Stimulated activated naive CD8-positive, alpha-beta T cell treated with anti-CD3 and anti-CD28 coated beads, Interleukin-15, Interleukin-2, amounts not matched to agents 100 U/mL and 50 U/mL, for 24 hours (primary cell): ENCODE measurements at regions not wholly inside any gene's neighbourhood (a gene's known extent, or its start where the extent isn't known, plus 50 kb on each side); places are given as distances from the start of the nearest gene placed in this dataset.

ENCODE experiments used
- ATAC-seq: fragments of 150-1000 bp; cut with Tn5 transposase; one replicate; pipeline ENCODE4 v1.10.0; 2021
- DNase-seq: peaks from one replicate; pipeline ENCODE4 v3.0.0; 2021

- no peak for DNase-seq
- ATAC-seq: no peak
Observed at GRCh38 chr5:29414681-29415080, 1778.8 kb upstream of the CDH6 start.

- DNase-seq: no peak
- ATAC-seq: no peak
Observed at GRCh38 chr5:29412979-29413378, 1780.5 kb upstream of the CDH6 start.

GRCh38 chr5:29402270-29402669 is 1791.2 kb upstream of the CDH6 start:
- DNase-seq (no peak), ATAC-seq (no peak)

GRCh38 chr5:29389993-29390392 is 1803.5 kb upstream of the CDH6 start:
- ATAC-seq (no peak), DNase-seq (no peak)

- no peak for DNase-seq
- no peak for ATAC-seq
Observed at GRCh38 chr5:29387384-29387783, 1806.1 kb upstream of the CDH6 start.

- no peak for DNase-seq
- ATAC-seq: no peak
Observed at GRCh38 chr5:29382780-29383179, 1810.7 kb upstream of the CDH6 start.

- ATAC-seq (no peak), DNase-seq (no peak)
Observed at GRCh38 chr5:29380029-29380428, 1813.5 kb upstream of the CDH6 start.

- ATAC-seq (no peak), DNase-seq (no peak)
Observed at GRCh38 chr5:29379619-29380018, 1813.9 kb upstream of the CDH6 start.

GRCh38 chr5:29378104-29378503 is 1815.4 kb upstream of the CDH6 start:
- ATAC-seq (no peak), DNase-seq (no peak)

- DNase-seq: no peak
- ATAC-seq: no peak
Observed at GRCh38 chr5:29370248-29370647, 1823.2 kb upstream of the CDH6 start.

- ATAC-seq (no peak), DNase-seq (no peak)
Observed at GRCh38 chr5:29367176-29367833, 1826.2 kb upstream of the CDH6 start.

GRCh38 chr5:29351170-29351569 is 1842.3 kb upstream of the CDH6 start:
- DNase-seq (no peak), ATAC-seq (no peak)

- DNase-seq: no peak
- ATAC-seq: no peak
Observed at GRCh38 chr5:29337030-29337429, 1856.5 kb upstream of the CDH6 start.

GRCh38 chr5:29321591-29321990 is 1871.9 kb upstream of the CDH6 start:
- no peak for ATAC-seq
- DNase-seq: no peak

GRCh38 chr5:29309359-29309758 is 1884.1 kb upstream of the CDH6 start:
- DNase-seq (no peak), ATAC-seq (no peak)

GRCh38 chr5:29307478-29307877 is 1886.0 kb upstream of the CDH6 start:
- ATAC-seq (no peak), DNase-seq (no peak)

- DNase-seq (no peak), ATAC-seq (no peak)
Observed at GRCh38 chr5:29304545-29304944, 1888.9 kb upstream of the CDH6 start.

GRCh38 chr5:29296548-29296947 is 1896.9 kb upstream of the CDH6 start:
- ATAC-seq: no peak
- no peak for DNase-seq

GRCh38 chr5:29277642-29278041 is 1915.8 kb upstream of the CDH6 start:
- no peak for DNase-seq
- ATAC-seq: no peak

GRCh38 chr5:29276371-29276770 is 1917.1 kb upstream of the CDH6 start:
- ATAC-seq (no peak), DNase-seq (no peak)

- DNase-seq (no peak), ATAC-seq (no peak)
Observed at GRCh38 chr5:29263915-29264351, 1929.6 kb upstream of the CDH6 start.

- ATAC-seq (no peak), DNase-seq (no peak)
Observed at GRCh38 chr5:29262339-29263123, 1931.0 kb upstream of the CDH6 start.

- ATAC-seq (no peak), DNase-seq (no peak)
Observed at GRCh38 chr5:29261213-29261612, 1932.3 kb upstream of the CDH6 start.

- DNase-seq (no peak), ATAC-seq (no peak)
Observed at GRCh38 chr5:29252390-29252789, 1941.1 kb upstream of the CDH6 start.
